SK-N-SH (cell line): ENCODE measurements at regions not wholly inside any gene's neighbourhood (a gene's known extent, or its start where the extent isn't known, plus 50 kb on each side); places are given as distances from the start of the nearest gene placed in this dataset.

ENCODE experiments used
- CTCF ChIA-PET: fragments of 300-600, 350-600 bp; formaldehyde crosslinking; extraction: SDS; loops from one replicate; lab custom pipeline; 2021; lab: Yijun Ruan, JAX
- POLR2A ChIA-PET: fragments of 350-600 bp; sonication (Branson Sonifier 250); formaldehyde crosslinking; extraction: SDS; loops from one replicate; lab custom pipeline; 2020; ENCODE audit warnings: antibody characterized with exemption, inconsistent platforms; lab: Yijun Ruan, JAX
- DNase-seq: peaks from one replicate; pipeline ENCODE4 v3.0.0; 2012
- H2AFZ ChIP-seq: fragments of 200-600 bp; sonication (generic); 2 replicates; pipeline ENCODE4 v1.8.1; 2016; ENCODE audit warnings: antibody characterized with exemption, mild to moderate bottlenecking, low read depth
- H3F3A ChIP-seq: fragments of 200-600 bp; sonication (generic); replicated peaks from 2 replicates; pipeline ENCODE3; 2016; ENCODE audit warnings: antibody characterized with exemption, mild to moderate bottlenecking; ENCODE audit not compliant: insufficient read depth
- H3K27ac ChIP-seq, 2 experiments: fragments of 200-500 bp in 1 of 2; fragments of 200-600 bp in 1 of 2; sonication (Bioruptor generic) in 1 of 2; sonication (generic), shearing (Covaris generic) in 1 of 2; 2 replicates each; pipeline versions ENCODE4 v1.5.1 to v1.6.1; 2014 to 2016; ENCODE audit warnings: low read depth in 2 of 2, inconsistent platforms in 1 of 2, low read length in 1 of 2, mild to moderate bottlenecking in 1 of 2, mixed read lengths in 1 of 2
- H3K27me3 ChIP-seq: fragments of 200-600 bp; sonication (generic), shearing (Covaris generic); 2 replicates; pipeline ENCODE4 v1.6.1; 2016; ENCODE audit warnings: mixed run types; ENCODE audit not compliant: insufficient read depth
- H3K36me3 ChIP-seq, 2 experiments: fragments of 200-500 bp in 1 of 2; fragments of 200-600 bp in 1 of 2; sonication (Bioruptor generic) in 1 of 2; sonication (generic) in 1 of 2; replicated peaks in 1 of 2; 2 replicates each; pipeline versions ENCODE3 to v1.5.1; 2014 to 2016; ENCODE audit warnings: low read length in 1 of 2, mild to moderate bottlenecking in 1 of 2; ENCODE audit not compliant: insufficient read depth in 2 of 2, control insufficient read depth in 1 of 2
- H3K4me1 ChIP-seq, 2 experiments: fragments of 200-500 bp in 1 of 2; fragments of 200-600 bp in 1 of 2; sonication (Bioruptor generic) in 1 of 2; sonication (generic), shearing (Covaris generic) in 1 of 2; 2 replicates each; pipeline versions ENCODE4 v1.5.1 to v1.6.1; 2014 to 2016; ENCODE audit warnings: low read depth in 1 of 2, low read length in 1 of 2, mixed run types in 1 of 2; ENCODE audit not compliant: insufficient read depth in 2 of 2, control insufficient read depth in 1 of 2
- H3K4me2 ChIP-seq: fragments of 200-600 bp; sonication (generic), shearing (Covaris generic); 2 replicates; pipeline ENCODE4 v1.6.1; 2017; ENCODE audit warnings: mixed run types
- H3K4me3 ChIP-seq, 2 experiments: fragments of 200-500 bp in 1 of 2; fragments of 200-600 bp in 1 of 2; sonication (Bioruptor generic) in 1 of 2; sonication (generic), shearing (Covaris generic) in 1 of 2; 2 replicates each; pipeline versions ENCODE4 v1.5.1 to v1.8.1; 2014 to 2016; ENCODE audit warnings: low read depth in 2 of 2, inconsistent platforms in 1 of 2, low read length in 1 of 2, mild to moderate bottlenecking in 1 of 2, mixed read lengths in 1 of 2, moderate library complexity in 1 of 2
- H3K79me2 ChIP-seq: fragments of 200-600 bp; sonication (generic); 2 replicates; pipeline ENCODE4 v1.8.1; 2017; ENCODE audit warnings: mild to moderate bottlenecking; ENCODE audit not compliant: insufficient read depth
- H3K9ac ChIP-seq: fragments of 200-600 bp; sonication (generic); 2 replicates; pipeline ENCODE4 v1.6.1; 2017; ENCODE audit warnings: mixed run types
- H3K9me2 ChIP-seq: fragments of 200-600 bp; sonication (generic); 2 replicates; pipeline ENCODE4 v1.6.1; 2017; ENCODE audit warnings: mixed run types
- H3K9me3 ChIP-seq: fragments of 200-600 bp; sonication (generic); 2 replicates; pipeline ENCODE4 v1.6.1; 2017; ENCODE audit warnings: mixed run types, mild to moderate bottlenecking, moderate library complexity
- H4K20me1 ChIP-seq: fragments of 200-600 bp; sonication (generic); 2 replicates; pipeline ENCODE4 v1.6.1; 2017; ENCODE audit warnings: mild to moderate bottlenecking, mixed run types; ENCODE audit not compliant: insufficient read depth
- CHD2 ChIP-seq: fragments of 150-350 bp; IDR thresholded peaks from 2 replicates; pipeline ENCODE4 v1.6.1; 2018; ENCODE audit warnings: low read length; ENCODE audit not compliant: partially characterized antibody
- EP300 ChIP-seq, 2 experiments: IDR thresholded peaks; 2 replicates each; pipeline versions ENCODE4 v1.4.0 to v1.6.1; 2012; ENCODE audit warnings: borderline replicate concordance in 1 of 2, low read depth in 1 of 2, low read length in 1 of 2
- FOSL2 ChIP-seq: IDR thresholded peaks from 2 replicates; pipeline ENCODE4 v1.4.0; 2012; ENCODE audit warnings: low read depth, mild to moderate bottlenecking, moderate library complexity, borderline replicate concordance
- FOXM1 ChIP-seq: IDR thresholded peaks from 2 replicates; pipeline ENCODE4 v1.4.0; 2012; ENCODE audit warnings: low read depth, mild to moderate bottlenecking
- JUND ChIP-seq: IDR thresholded peaks from 2 replicates; pipeline ENCODE4 v1.4.0; 2012
- MEF2A ChIP-seq: IDR thresholded peaks from 2 replicates; pipeline ENCODE4 v1.4.0; 2012; ENCODE audit warnings: low read depth, borderline replicate concordance
- NFIC ChIP-seq: IDR thresholded peaks from 2 replicates; pipeline ENCODE4 v1.4.0; 2012; ENCODE audit warnings: borderline replicate concordance
- PBX3 ChIP-seq: IDR thresholded peaks from 2 replicates; pipeline ENCODE4; 2012
- POLR2AphosphoS5 ChIP-seq: IDR thresholded peaks from 2 replicates; pipeline ENCODE4 v1.6.1; 2012; ENCODE audit warnings: low read depth, low read length
- RAD21 ChIP-seq: IDR thresholded peaks from 2 replicates; pipeline ENCODE4 v1.6.1; 2012; ENCODE audit warnings: mild to moderate bottlenecking, low read length
- RFX5 ChIP-seq: IDR thresholded peaks from 2 replicates; pipeline ENCODE4 v1.6.1; 2012; ENCODE audit warnings: mild to moderate bottlenecking, improper control_type of control experiment, low read length
- RXRA ChIP-seq: IDR thresholded peaks from 2 replicates; pipeline ENCODE4 v1.4.0; 2012; ENCODE audit warnings: low read depth, mild to moderate bottlenecking, borderline replicate concordance
- SMC3 ChIP-seq: IDR thresholded peaks from 2 replicates; pipeline ENCODE4 v1.6.1; 2012; ENCODE audit warnings: low read depth, low read length, improper control_type of control experiment
- TAF1 ChIP-seq: IDR thresholded peaks from 2 replicates; pipeline ENCODE4 v1.6.1; 2012; ENCODE audit warnings: low read depth, mild to moderate bottlenecking, low read length, moderate library complexity, borderline replicate concordance
- TCF12 ChIP-seq: IDR thresholded peaks from 2 replicates; pipeline ENCODE4 v1.4.0; 2012
- TEAD4 ChIP-seq: IDR thresholded peaks from 2 replicates; pipeline ENCODE4 v1.4.0; 2012; ENCODE audit warnings: mild to moderate bottlenecking, borderline replicate concordance; ENCODE audit not compliant: insufficient read depth
- YY1 ChIP-seq: IDR thresholded peaks from 2 replicates; pipeline ENCODE4 v1.4.0; 2012; ENCODE audit warnings: low read depth, mild to moderate bottlenecking
- WGBS: methylation state at CpG from one replicate; pipeline ENCODE4 v1.1.6; 2017; ENCODE audit warnings: low lambda C conversion rate; 5-methylcytosine and 5-hydroxymethylcytosine counted together
- TF ChIP-seq, protein P1 (sequence below): fragments of 200-600 bp; sonication (generic); IDR thresholded peaks from 2 replicates; pipeline ENCODE4 v1.6.1; 2017; ENCODE audit warnings: antibody characterized with exemption, mild to moderate bottlenecking, moderate library complexity
- TF ChIP-seq, protein P2 (sequence below): IDR thresholded peaks from 2 replicates; pipeline ENCODE4 v1.4.0; 2012; ENCODE audit warnings: low read depth, borderline replicate concordance

- Histone ChIP-seq H3K27me3 (no peaks in the 10 kb centered on the region), H2AFZ (peak overlapping the region; percentile 47; the same call in 1 of the 2 replicates), H4K20me1 (no peaks in the 10 kb centered on the region), H3K4me3 (0 out of 4 replicates have a peak overlapping the region, but pooled peaks of 1 of the 2 experiments have one; percentile 12), H3K4me2 (peak overlapping the region; percentile 60), H3K9me3 (no peaks in the 10 kb centered on the region), H3K27ac (peak overlapping the region; percentile 8 to 97; a peak in 3 of 4 replicates), H3K36me3 (no peaks in the 10 kb centered on the region), H3K9me2 (no peaks in the 10 kb centered on the region), H3K79me2 (no peaks in the 10 kb centered on the region), H3F3A (peaks cover 48% of the 10 kb centered on the region), H3K4me1 (peaks cover 13 to 53% of the 10 kb centered on the region in 2 experiments; a peak in 3 of 4 replicates), H3K9ac (peak overlapping the region; percentile 50; the same call in 1 of the 2 replicates)
- POLR2A ChIA-PET = no interaction called here
- DNase-seq = no peak
- CTCF ChIA-PET = interaction anchor here (1.0 kb wide), 1 partner anchor 188 kb away, joined by 3 read pairs; no protein-coding TSS in a partner anchor
- no peak for TF ChIP-seq CHD2
- TF ChIP-seq RFX5 = no peak
- peak; percentile 4; the same call in 1 of the 2 replicates for TF ChIP-seq SMC3
- TF ChIP-seq, protein P1, sequence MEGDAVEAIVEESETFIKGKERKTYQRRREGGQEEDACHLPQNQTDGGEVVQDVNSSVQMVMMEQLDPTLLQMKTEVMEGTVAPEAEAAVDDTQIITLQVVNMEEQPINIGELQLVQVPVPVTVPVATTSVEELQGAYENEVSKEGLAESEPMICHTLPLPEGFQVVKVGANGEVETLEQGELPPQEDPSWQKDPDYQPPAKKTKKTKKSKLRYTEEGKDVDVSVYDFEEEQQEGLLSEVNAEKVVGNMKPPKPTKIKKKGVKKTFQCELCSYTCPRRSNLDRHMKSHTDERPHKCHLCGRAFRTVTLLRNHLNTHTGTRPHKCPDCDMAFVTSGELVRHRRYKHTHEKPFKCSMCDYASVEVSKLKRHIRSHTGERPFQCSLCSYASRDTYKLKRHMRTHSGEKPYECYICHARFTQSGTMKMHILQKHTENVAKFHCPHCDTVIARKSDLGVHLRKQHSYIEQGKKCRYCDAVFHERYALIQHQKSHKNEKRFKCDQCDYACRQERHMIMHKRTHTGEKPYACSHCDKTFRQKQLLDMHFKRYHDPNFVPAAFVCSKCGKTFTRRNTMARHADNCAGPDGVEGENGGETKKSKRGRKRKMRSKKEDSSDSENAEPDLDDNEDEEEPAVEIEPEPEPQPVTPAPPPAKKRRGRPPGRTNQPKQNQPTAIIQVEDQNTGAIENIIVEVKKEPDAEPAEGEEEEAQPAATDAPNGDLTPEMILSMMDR = peak; percentile 52
- peak; percentile 21; the same call in 1 of the 2 replicates for TF ChIP-seq RAD21
- TF ChIP-seq POLR2AphosphoS5 = no peak
- 70% methylated on average over 10 of the region's 10 CpGs for WGBS
These were observed 127.0 kb upstream of the JCAD start for GRCh38 chr10:30186371-30186875.

DNA sequence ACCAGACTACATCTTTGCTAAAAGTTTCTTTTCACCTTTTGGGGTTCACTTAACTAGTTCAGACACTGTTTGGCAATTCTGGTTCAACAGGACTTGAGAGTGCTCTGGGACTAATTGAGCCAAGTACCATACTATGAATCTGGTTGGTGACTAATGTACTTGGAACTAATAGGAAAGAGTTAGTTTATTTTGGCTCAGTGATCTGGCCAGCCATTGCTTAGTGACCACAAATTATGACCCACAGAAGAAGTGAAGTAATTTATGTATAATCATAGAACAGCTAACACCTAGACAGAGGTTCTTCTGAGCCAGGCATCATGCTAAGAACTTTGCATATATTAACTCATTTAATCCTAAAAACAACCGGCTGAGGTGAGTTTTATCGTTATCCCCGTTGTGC, 126.5 kb upstream of the JCAD start:
- Histone ChIP-seq H2AFZ (no peak overlapping the region), H3K4me3 (0 out of 4 replicates have a peak overlapping the region, but pooled peaks of 1 of the 2 experiments have one; percentile 12), H3K9me3 (no peaks in the 10 kb centered on the region), H3K79me2 (no peaks in the 10 kb centered on the region), H3K27me3 (no peaks in the 10 kb centered on the region), H3K4me1 (peaks cover 13 to 54% of the 10 kb centered on the region in 2 experiments; a peak in 3 of 4 replicates), H3K27ac (peak overlapping the region; percentile 8 to 97; a peak in 3 of 4 replicates), H3F3A (peaks cover 53% of the 10 kb centered on the region), H3K36me3 (no peaks in the 10 kb centered on the region), H3K4me2 (peak overlapping the region; percentile 60), H3K9ac (peak overlapping the region; percentile 50; the same call in 1 of the 2 replicates), H3K9me2 (no peaks in the 10 kb centered on the region), H4K20me1 (no peaks in the 10 kb centered on the region)
- POLR2A ChIA-PET = no interaction called here
- CTCF ChIA-PET = interaction anchor here (1.0 kb wide), 1 partner anchor 188 kb away, joined by 3 read pairs; no protein-coding TSS in a partner anchor
- WGBS = 94% methylated on average over 3 of the region's 3 CpGs
- DNase-seq = no peak
- 0 out of 2 replicates have a peak, but pooled peaks have one; percentile 27 for TF ChIP-seq RXRA
- TF ChIP-seq, protein P2, sequence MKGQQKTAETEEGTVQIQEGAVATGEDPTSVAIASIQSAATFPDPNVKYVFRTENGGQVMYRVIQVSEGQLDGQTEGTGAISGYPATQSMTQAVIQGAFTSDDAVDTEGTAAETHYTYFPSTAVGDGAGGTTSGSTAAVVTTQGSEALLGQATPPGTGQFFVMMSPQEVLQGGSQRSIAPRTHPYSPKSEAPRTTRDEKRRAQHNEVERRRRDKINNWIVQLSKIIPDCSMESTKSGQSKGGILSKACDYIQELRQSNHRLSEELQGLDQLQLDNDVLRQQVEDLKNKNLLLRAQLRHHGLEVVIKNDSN = no peak
- TF ChIP-seq FOXM1 = 0 out of 2 replicates have a peak, but pooled peaks have one; percentile 59
- TF ChIP-seq POLR2AphosphoS5 = peak; percentile 60; the same call in 1 of the 2 replicates
- TF ChIP-seq TCF12 = peak; percentile 92
- peak; percentile 88 for TF ChIP-seq PBX3
- TF ChIP-seq SMC3 = no peak
- TF ChIP-seq, protein P1 = no peak
- TF ChIP-seq FOSL2 = peak; percentile 87; the same call in 1 of the 2 replicates
- TF ChIP-seq EP300 (IDR thresholded peaks at IDR 0.05; ENCODE audit: borderline replicate concordance in 1 of 2, low read depth in 1 of 2, low read length in 1 of 2) = peak in 1 of 2 experiments; percentile 89; a peak in 1 of 4 replicates
- TF ChIP-seq JUND = peak; percentile 92
- no peak for TF ChIP-seq MEF2A
- no peak for TF ChIP-seq TAF1
- TF ChIP-seq TEAD4 = peak; percentile 67
- TF ChIP-seq YY1 = no peak
- TF ChIP-seq NFIC = peak; percentile 98
